Rectal smooth muscle tissue (tissue), 1 donor: ENCODE measurements at regions not wholly inside any gene's neighbourhood (a gene's known extent, or its start where the extent isn't known, plus 50 kb on each side); places are given as distances from the start of the nearest gene placed in this dataset.

Experiments
- H3K27ac ChIP-seq: one replicate; pipeline ENCODE4 v1.7.0; 2013; ENCODE audit warnings: low read depth, low read length, inconsistent platforms
- H3K27me3 ChIP-seq: one replicate; pipeline ENCODE4 v1.7.0; 2013; ENCODE audit warnings: low read length; ENCODE audit not compliant: control insufficient read depth, insufficient read depth
- H3K36me3 ChIP-seq: one replicate; pipeline ENCODE4 v1.7.0; 2013; ENCODE audit warnings: low read length; ENCODE audit not compliant: control insufficient read depth, insufficient read depth
- H3K4me1 ChIP-seq: one replicate; pipeline ENCODE4 v1.7.0; 2013; ENCODE audit warnings: low read length; ENCODE audit not compliant: control insufficient read depth, insufficient read depth
- H3K4me3 ChIP-seq: one replicate; pipeline ENCODE4 v1.7.0; 2013; ENCODE audit warnings: low read length
- H3K9ac ChIP-seq: one replicate; pipeline ENCODE4 v1.7.0; 2013; ENCODE audit warnings: low read length

DNA sequence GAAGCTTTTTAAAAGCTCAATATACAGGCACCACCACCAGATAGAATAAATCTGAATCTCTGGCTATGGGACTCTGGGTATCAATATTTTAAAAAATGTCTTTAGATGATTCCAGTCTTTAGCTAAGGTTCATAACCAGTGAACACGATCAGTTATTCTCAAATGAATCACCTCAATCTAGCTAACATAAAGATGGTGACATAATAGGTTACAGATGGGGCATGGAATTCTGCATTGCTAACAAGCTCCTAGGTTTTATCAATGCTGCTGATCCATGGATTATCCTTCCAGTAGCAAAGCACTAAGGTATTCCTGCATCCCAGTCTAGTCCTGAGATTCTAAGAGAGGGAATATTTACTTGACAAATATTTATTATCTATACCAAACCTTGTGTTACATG lies 415.5 kb upstream of the CDH11 start:
- Histone ChIP-seq H3K27ac (no peak overlapping the region), H3K9ac (no peak overlapping the region), H3K36me3 (no peaks in the 10 kb centered on the region), H3K4me3 (no peak overlapping the region), H3K27me3 (no peaks in the 10 kb centered on the region), H3K4me1 (no peaks in the 10 kb centered on the region)

DNA sequence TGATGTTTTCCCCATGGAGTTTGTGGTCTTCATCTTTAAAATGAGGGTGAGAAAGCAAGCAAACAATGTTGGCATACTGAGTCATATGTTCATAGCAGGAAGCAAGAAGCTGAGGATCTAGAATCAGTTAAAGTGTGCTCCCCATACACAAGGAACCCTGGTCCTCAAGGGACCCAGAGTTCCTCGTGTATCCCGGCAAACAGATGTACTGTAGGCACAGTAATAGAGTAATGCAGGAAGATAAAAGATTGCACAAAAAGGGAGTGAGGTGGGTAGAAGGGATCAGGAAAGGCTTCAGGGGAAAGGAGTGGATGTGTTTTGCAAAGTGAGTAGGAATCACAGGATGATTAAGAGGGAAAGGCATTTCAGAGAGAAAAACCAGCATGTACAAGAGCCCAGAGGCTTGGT lies 412.3 kb upstream of the CDH11 start:
- Histone ChIP-seq H3K27me3 (no peaks in the 10 kb centered on the region), H3K9ac (no peak overlapping the region), H3K4me1 (no peaks in the 10 kb centered on the region), H3K4me3 (no peak overlapping the region), H3K27ac (no peak overlapping the region), H3K36me3 (no peaks in the 10 kb centered on the region)

DNA sequence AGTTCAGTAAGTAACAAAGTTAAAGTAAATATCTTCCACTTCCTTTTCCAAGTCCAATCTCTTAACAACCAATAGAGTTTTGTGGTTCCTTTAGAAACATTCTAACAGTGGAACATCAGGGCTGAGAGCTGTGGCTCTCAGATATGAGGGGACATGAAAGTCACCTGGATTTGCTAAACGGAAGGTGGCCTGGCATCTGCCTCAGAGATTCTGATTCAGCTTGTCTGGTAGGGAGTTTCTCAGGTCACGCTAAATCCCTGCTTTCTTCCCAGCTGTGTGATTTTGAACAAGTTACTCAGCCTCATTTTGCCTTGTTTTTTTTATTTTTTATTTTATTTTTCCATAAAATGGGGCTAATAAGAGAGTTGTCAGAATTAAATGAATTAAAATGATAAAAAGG lies 411.0 kb upstream of the CDH11 start:
- Histone ChIP-seq H3K4me1 (no peaks in the 10 kb centered on the region), H3K36me3 (no peaks in the 10 kb centered on the region), H3K27ac (no peak overlapping the region), H3K4me3 (no peak overlapping the region), H3K9ac (no peak overlapping the region), H3K27me3 (no peaks in the 10 kb centered on the region)

DNA sequence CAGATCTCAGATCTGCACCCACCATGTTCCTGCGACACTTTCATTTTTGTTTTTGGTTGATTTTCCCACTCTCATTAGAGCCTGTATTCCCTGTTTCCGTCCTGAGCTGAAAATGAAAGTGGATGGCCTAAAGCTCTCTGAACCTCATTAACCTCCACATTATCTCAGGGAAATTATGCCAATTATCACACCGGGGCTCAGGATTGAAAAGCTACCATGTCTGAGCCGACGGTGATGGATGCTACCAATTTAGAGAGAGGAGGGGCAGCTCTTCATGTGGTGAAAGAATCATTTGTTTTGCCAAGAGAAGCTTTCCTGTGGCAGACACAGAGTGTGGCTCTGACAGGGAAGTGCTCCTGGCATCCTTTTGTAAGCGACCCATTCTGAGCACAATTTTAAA lies 410.4 kb upstream of the CDH11 start:
- H3K27ac ChIP-seq = no peak overlapping the region
- H3K27me3 ChIP-seq = no peaks in the 10 kb centered on the region
- no peaks in the 10 kb centered on the region for H3K4me1 ChIP-seq
- no peak overlapping the region for H3K9ac ChIP-seq
- H3K36me3 ChIP-seq = no peaks in the 10 kb centered on the region
- peak overlapping the region; percentile 13 for H3K4me3 ChIP-seq

DNA sequence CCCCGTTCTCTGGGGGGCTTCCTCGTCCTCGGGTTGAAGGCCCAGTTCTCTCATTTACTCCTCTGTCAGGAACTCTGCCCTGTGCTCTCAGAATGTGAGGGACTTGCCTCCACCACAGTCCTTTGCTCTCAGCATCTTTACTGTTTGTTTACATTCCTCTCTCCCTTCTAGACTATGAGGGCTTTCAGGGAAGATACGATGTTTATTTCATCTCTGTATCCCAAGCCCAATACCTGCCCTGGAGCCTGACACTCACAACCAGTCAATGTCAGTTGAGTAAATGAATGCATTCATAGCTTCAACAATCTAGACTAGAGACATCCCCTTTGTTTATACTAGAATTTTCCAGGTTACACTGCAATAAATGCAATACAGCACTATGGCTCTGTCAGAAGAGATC lies 409.6 kb upstream of the CDH11 start:
- no peaks in the 10 kb centered on the region for H3K36me3 ChIP-seq
- no peak overlapping the region for H3K4me3 ChIP-seq
- H3K27me3 ChIP-seq = no peaks in the 10 kb centered on the region
- H3K4me1 ChIP-seq = no peaks in the 10 kb centered on the region
- no peak overlapping the region for H3K27ac ChIP-seq
- H3K9ac ChIP-seq = no peak overlapping the region

DNA sequence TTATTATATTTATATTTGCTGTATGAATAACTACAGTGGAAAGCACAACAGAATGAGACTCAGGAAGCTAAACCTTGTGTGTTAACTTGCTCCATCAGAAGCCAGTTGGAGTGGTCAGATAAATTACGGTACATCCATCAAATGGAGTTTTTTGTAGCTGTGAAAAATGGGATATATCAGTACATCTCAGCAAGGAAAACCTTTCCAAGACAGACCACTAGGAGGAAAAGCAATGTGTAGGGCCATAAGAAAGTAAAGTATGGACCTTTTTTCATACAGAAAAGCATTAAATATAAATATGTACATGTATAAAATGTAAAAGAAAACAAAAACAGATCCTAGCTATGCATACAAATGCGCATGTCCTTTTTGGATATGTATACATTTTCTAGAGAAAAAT lies 403.8 kb upstream of the CDH11 start:
- no peaks in the 10 kb centered on the region for H3K36me3 ChIP-seq
- no peaks in the 10 kb centered on the region for H3K4me1 ChIP-seq
- H3K27me3 ChIP-seq = no peaks in the 10 kb centered on the region
- no peak overlapping the region for H3K27ac ChIP-seq
- no peak overlapping the region for H3K4me3 ChIP-seq
- no peak overlapping the region for H3K9ac ChIP-seq

DNA sequence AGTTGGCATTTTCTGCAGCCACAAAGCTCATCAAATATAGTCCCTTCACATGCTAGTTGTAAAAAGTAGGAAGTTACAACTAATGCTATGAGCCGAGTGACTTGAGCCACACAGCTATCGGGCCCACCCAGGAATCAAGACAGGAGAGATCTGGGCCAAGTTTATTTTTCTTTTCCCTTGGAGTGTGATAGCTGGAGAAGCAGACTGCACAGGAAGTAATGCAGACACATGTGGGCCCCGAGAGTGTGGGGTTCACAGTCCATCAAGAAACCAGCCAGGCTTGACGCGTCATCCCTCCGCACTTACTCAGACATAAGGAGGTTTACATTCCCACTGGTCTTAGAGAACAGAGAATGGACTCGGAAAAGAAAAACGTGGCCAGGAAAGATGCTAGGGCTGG lies 403.1 kb upstream of the CDH11 start:
- no peaks in the 10 kb centered on the region for H3K27me3 ChIP-seq
- no peak overlapping the region for H3K4me3 ChIP-seq
- no peaks in the 10 kb centered on the region for H3K36me3 ChIP-seq
- no peak overlapping the region for H3K9ac ChIP-seq
- H3K4me1 ChIP-seq = no peaks in the 10 kb centered on the region
- H3K27ac ChIP-seq = no peak overlapping the region

DNA sequence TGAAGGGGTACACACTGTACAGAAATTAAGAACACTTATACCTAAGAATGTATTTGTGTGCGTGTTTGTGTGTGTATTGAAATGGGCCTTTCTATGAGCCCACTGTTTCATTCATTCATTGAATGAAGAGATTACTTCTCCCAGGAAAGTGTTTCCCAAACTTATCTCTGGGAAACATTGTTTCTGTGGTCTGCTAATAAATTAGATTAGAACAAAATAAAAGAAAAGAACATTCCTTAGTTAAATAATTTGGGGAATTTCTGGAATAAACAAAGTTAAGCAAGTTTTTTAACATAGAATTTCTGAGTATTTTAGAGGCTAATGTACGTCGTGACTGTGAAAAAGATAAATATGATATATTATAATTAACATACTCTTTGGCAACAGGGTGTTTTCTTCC lies 402.4 kb upstream of the CDH11 start:
- Histone ChIP-seq H3K4me3 (no peak overlapping the region), H3K27me3 (no peaks in the 10 kb centered on the region), H3K9ac (no peak overlapping the region), H3K36me3 (no peaks in the 10 kb centered on the region), H3K4me1 (no peaks in the 10 kb centered on the region), H3K27ac (no peak overlapping the region)

DNA sequence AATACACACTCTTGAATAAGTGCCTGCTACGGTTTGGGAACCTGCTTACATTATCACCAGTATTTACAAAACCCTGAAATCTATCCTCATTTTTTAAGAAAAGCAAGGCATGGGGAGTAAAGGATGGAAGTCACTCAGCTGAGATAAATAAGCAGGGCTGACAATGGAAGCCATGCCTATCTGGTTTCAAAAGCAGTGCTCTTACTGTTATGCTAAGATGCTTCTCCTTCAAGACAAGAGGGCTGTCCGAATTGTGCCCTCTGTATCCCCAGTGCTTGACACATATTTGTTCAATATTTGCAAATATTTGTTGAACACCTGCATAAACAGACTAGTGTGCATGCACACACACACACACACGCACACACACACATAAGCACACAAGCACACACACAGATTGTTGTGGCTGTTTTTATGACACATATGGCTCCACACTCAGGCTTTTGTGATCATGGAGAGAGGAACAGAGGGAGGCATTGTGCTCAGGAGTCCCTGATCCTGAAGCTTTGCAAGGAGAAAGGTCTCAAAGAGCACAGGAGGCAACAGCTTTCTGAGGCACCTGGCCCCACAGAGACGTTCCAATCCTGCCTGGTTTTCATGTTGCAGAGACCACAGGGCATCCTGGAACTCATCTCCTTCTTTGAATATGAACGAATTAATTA lies 401.6 kb upstream of the CDH11 start:
- no peak overlapping the region for H3K4me3 ChIP-seq
- no peaks in the 10 kb centered on the region for H3K36me3 ChIP-seq
- H3K9ac ChIP-seq = no peak overlapping the region
- no peaks in the 10 kb centered on the region for H3K27me3 ChIP-seq
- no peak overlapping the region for H3K27ac ChIP-seq
- H3K4me1 ChIP-seq = no peaks in the 10 kb centered on the region

DNA sequence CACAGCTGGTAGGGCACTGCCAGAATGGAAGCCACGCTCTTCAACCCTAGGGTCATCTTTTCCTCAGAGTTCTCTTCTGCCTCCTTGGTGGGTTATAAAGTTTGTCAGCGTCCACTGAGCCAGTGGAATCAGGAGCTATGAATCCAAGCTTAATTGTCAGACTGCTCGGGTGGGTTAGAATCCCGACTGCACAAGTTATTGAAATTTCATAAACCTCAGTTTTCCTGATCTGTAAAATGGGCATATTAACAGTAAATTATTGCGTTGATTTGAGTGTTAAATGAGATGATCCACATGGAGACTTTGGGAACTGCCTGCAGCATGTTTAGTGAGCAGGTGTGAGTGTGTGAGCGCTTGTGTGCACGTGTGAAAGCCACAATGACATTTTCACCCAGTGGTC lies 400.5 kb upstream of the CDH11 start:
- Histone ChIP-seq H3K27me3 (no peaks in the 10 kb centered on the region), H3K36me3 (no peaks in the 10 kb centered on the region), H3K4me3 (no peak overlapping the region), H3K4me1 (no peaks in the 10 kb centered on the region), H3K9ac (no peak overlapping the region), H3K27ac (no peak overlapping the region)

DNA sequence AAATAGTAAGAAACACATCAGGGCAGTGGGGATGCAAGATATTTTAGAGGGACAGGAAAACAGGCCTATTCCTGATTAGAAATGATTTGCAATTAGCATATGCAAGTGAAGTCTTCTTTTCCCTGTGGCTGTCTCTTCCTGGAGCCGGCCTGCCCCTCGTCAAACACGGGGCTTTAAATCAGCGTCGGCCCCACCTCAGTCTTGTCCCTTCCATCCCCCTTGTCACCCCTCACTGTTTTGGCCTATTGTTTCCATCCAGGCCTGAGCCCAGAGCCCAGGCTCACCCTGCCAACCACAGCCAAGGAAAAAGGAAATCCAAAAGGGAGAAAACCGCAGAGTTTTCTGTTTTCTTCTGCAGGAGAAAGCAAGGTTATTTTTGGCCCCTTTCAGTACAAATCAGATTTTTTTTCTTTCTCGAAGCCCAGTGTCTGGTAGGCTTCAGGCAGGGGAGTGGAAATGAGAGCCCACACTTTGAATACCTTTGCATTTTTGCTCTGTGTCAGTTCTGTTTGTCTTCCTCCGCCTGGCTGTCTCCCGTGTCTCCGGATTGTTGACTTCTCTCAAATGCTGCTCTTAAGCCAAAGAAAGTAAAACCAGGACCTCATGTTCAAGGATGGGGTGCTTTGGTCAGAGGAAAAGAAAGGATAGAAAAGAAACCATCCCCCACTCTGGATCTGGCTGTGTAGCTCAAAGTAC lies 399.9 kb upstream of the CDH11 start:
- H3K4me1 ChIP-seq = no peaks in the 10 kb centered on the region
- H3K9ac ChIP-seq = no peak overlapping the region
- H3K36me3 ChIP-seq = no peaks in the 10 kb centered on the region
- no peak overlapping the region for H3K27ac ChIP-seq
- no peaks in the 10 kb centered on the region for H3K27me3 ChIP-seq
- H3K4me3 ChIP-seq = no peak overlapping the region

DNA sequence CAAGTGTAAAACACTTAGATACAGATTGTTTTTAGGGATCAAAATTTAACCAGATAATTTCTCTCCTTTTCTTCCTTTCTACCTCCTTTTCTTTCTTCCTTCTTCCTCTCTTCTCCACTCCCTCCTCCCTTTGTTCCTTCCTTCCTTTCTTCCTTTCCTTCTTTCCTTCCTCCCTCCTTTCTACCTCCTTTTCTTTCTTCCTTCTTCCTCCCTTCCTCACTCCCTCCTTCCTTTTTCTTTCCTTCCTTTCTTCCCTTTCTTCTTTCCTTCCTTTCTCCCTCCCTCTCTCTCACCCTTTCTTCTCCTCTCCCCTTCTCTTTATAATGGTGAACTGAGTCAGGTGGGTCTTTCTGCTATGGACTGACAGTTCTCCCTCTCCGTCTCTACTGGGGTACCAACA lies 397.5 kb upstream of the CDH11 start:
- no peaks in the 10 kb centered on the region for H3K4me1 ChIP-seq
- no peak overlapping the region for H3K9ac ChIP-seq
- H3K27ac ChIP-seq = no peak overlapping the region
- H3K27me3 ChIP-seq = no peaks in the 10 kb centered on the region
- no peak overlapping the region for H3K4me3 ChIP-seq
- no peaks in the 10 kb centered on the region for H3K36me3 ChIP-seq

DNA sequence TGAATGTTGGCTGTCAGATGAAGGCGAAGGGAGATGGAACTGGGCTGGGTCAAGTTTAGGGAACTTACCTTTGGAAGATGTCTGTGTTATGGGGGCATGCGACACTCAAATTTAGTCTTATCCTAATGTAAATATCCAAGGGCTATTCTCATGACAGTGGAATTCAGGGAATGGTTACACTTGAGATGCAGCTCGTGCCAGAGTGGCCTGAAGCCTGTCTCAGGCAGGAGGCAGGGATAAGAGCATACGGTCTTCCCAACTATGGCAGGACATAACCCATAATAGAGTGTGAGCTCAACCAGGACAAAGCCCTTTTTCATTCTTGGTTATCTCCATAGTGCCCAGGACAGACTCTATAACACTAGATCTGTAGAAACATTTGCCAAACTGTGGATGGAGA lies 393.3 kb upstream of the CDH11 start:
- H3K9ac ChIP-seq = no peak overlapping the region
- no peaks in the 10 kb centered on the region for H3K4me1 ChIP-seq
- H3K27ac ChIP-seq = no peak overlapping the region
- H3K27me3 ChIP-seq = no peaks in the 10 kb centered on the region
- no peaks in the 10 kb centered on the region for H3K36me3 ChIP-seq
- no peak overlapping the region for H3K4me3 ChIP-seq
